ENCODE measurements at regions not wholly inside any gene's neighbourhood (a gene's known extent, or its start where the extent isn't known, plus 50 kb on each side); places are given as distances from the start of the nearest gene placed in this dataset.
"Not testable (repeated sequence)": the region's sequence is repeated elsewhere in the genome, so short reads cannot be mapped to it uniquely, and the experiment has no call there.

GRCh38 chr7:149681274-149681673, 92.1 kb downstream of the ZNF467 start:
- no peak overlapping the region for H3K4me3 ChIP-seq
- in situ Hi-C loops (cut with MboI; ENCODE audit: low sequenced_read_pairs in 4 of 4) = no loop called here

GRCh38 chr7:149680331-149681025, 92.9 kb downstream of the ZNF467 start:
- intact Hi-C loops (cut with DNase I; ENCODE audit: low total_unique reads) (no loop called here), in situ Hi-C loops (cut with MboI; ENCODE audit: low sequenced_read_pairs in 4 of 4) (no loop called here)
- no peak for TF ChIP-seq CTCF (IDR thresholded peaks at IDR 0.05 in 4 of 5, conservative IDR thresholded peaks at IDR 0.05 in 1 of 5)
- no peak for TF ChIP-seq POLR2A (IDR thresholded peaks at IDR 0.05)

More at GRCh38 chr7:149681274-149681673, 92.1 kb downstream of the ZNF467 start:
- no peaks in the 10 kb centered on the region for H3K9me3 ChIP-seq
- no peaks in the 10 kb centered on the region for H3K36me3 ChIP-seq
- DNase-seq (no peak), ATAC-seq (no peak)
- no peak overlapping the region for H3K27ac ChIP-seq
- H3K27me3 ChIP-seq = no peaks in the 10 kb centered on the region
- intact Hi-C loops (cut with DNase I; ENCODE audit: low total_unique reads) = no loop called here
- TF ChIP-seq POLR2A (IDR thresholded peaks at IDR 0.05) (no peak), CTCF (IDR thresholded peaks at IDR 0.05 in 4 of 5, conservative IDR thresholded peaks at IDR 0.05 in 1 of 5) (no peak)
- H3K4me1 ChIP-seq = no peaks in the 10 kb centered on the region

GRCh38 chr7:149674728-149675385, 98.5 kb downstream of the ZNF467 start:
- H3K36me3 ChIP-seq; in situ Hi-C loops (cut with MboI; ENCODE audit: low sequenced_read_pairs in 4 of 4); DNase-seq; intact Hi-C loops (cut with DNase I; ENCODE audit: low total_unique reads); H3K4me1 ChIP-seq; H3K4me3 ChIP-seq; H3K27me3 ChIP-seq; ATAC-seq; H3K27ac ChIP-seq; H3K9me3 ChIP-seq: not testable (repeated sequence)

More at GRCh38 chr7:149680331-149681025, 92.9 kb downstream of the ZNF467 start:
- DNase-seq (no peak), ATAC-seq (no peak)
- H3K4me1 ChIP-seq = no peaks in the 10 kb centered on the region
- no peaks in the 10 kb centered on the region for H3K9me3 ChIP-seq
- no peak overlapping the region for H3K4me3 ChIP-seq
- H3K36me3 ChIP-seq = no peaks in the 10 kb centered on the region
- H3K27ac ChIP-seq = no peak overlapping the region
- no peaks in the 10 kb centered on the region for H3K27me3 ChIP-seq

GRCh38 chr7:149673006-149673405, 100.4 kb downstream of the ZNF467 start:
- H3K9me3 ChIP-seq = no peaks in the 10 kb centered on the region
- H3K27ac ChIP-seq = no peak overlapping the region
- in situ Hi-C loops (cut with MboI; ENCODE audit: low sequenced_read_pairs in 4 of 4) = no loop called here
- ATAC-seq (no peak), DNase-seq (no peak)
- intact Hi-C loops (cut with DNase I; ENCODE audit: low total_unique reads) = no loop called here
- TF ChIP-seq POLR2A (IDR thresholded peaks at IDR 0.05) = no peak
- no peak for TF ChIP-seq CTCF (IDR thresholded peaks at IDR 0.05 in 4 of 5, conservative IDR thresholded peaks at IDR 0.05 in 1 of 5)
- peaks cover 6% of the 10 kb centered on the region in 2 donors for H3K4me1 ChIP-seq
- no peaks in the 10 kb centered on the region for H3K27me3 ChIP-seq
- H3K4me3 ChIP-seq = no peak overlapping the region
- H3K36me3 ChIP-seq = no peaks in the 10 kb centered on the region

GRCh38 chr7:149670288-149670687, 103.1 kb downstream of the ZNF467 start:
- DNase-seq (peak; percentile 5 to 20), ATAC-seq (peak in 1 of 2 donors; percentile 56)
- Histone ChIP-seq H3K27me3 (no peaks in the 10 kb centered on the region), H3K4me1 (peaks cover 6% of the 10 kb centered on the region in 2 donors), H3K4me3 (no peak overlapping the region), H3K9me3 (no peaks in the 10 kb centered on the region), H3K27ac (no peak overlapping the region), H3K36me3 (no peaks in the 10 kb centered on the region)
- intact Hi-C loops (cut with DNase I; ENCODE audit: low total_unique reads) (no loop called here), in situ Hi-C loops (cut with MboI; ENCODE audit: low sequenced_read_pairs in 4 of 4) (no loop called here)
- TF ChIP-seq CTCF (IDR thresholded peaks at IDR 0.05 in 4 of 5, conservative IDR thresholded peaks at IDR 0.05 in 1 of 5) (no peak), POLR2A (IDR thresholded peaks at IDR 0.05) (no peak)

Data from gastrocnemius medialis (tissue), 4 donors.